ENCODE measurements at regions not wholly inside any gene's neighbourhood (a gene's known extent, or its start where the extent isn't known, plus 50 kb on each side); places are given as distances from the start of the nearest gene placed in this dataset.
A peak's percentile ranks its signal among the peaks of the same experiment; 100 is the strongest.

DNA sequence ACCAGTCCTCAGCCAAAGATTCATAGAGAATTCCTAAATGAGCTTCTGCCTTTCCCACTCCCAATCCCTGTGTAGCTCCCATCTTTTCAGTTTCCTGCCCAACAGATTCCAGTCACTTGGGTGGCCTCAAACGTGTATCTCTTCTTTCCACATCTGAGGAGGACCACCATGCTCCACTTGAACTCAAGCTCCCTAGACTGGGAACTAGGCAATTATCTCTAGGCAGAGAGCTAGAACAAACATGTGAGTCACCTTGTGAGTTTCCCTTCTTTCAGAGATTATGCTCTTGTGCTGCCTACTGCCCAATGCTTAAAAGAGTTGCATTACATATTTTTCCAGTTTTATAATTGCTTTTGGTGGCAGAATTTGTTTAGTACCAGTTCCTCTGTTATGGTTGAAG lies 178.0 kb downstream of the MDFIC start:
- no peak overlapping the region; the same call in 1 of the 2 replicates for H4K91ac ChIP-seq (ENCODE audit: insufficient read depth, low read depth, low read length)
- no peak overlapping the region for H3K4me3 ChIP-seq (ENCODE audit: insufficient read depth, low read depth, low read length)
- peak overlapping the region; percentile 44; the same call in 1 of the 2 replicates for H2BK20ac ChIP-seq (ENCODE audit: low read depth, low read length)
- H4K20me1 ChIP-seq (ENCODE audit: insufficient read depth, low read length), result no peaks in the 10 kb centered on the region
- H2AK5ac ChIP-seq (ENCODE audit: low read depth, low read length), result no peak overlapping the region; the same call in 1 of the 2 replicates
- TF ChIP-seq RFX5 (IDR thresholded peaks at IDR 0.05; ENCODE audit: low read depth, low read length) (no peak), ELK1 (IDR thresholded peaks at IDR 0.05; ENCODE audit: borderline replicate concordance, low read depth, low read length) (no peak), CHD1 (IDR thresholded peaks at IDR 0.05; ENCODE audit: low read depth, low read length) (no peak), SMC3 (IDR thresholded peaks at IDR 0.05; ENCODE audit: low read depth, low read length) (no peak), MAFK (IDR thresholded peaks at IDR 0.05; ENCODE audit: low read depth, low read length) (no peak), NFE2L2 (IDR thresholded peaks at IDR 0.05; ENCODE audit: low read depth, low read length) (no peak), MXI1 (IDR thresholded peaks at IDR 0.05; ENCODE audit: borderline replicate concordance, low read depth, low read length) (no peak), USF2 (IDR thresholded peaks at IDR 0.05; ENCODE audit: low read depth, low read length) (no peak), RAD21 (IDR thresholded peaks at IDR 0.05; ENCODE audit: low read length) (peak; percentile 20; the same call in 1 of the 2 replicates), POLR2A (IDR thresholded peaks at IDR 0.05; ENCODE audit: low read depth, low read length) (no peak), RCOR1 (IDR thresholded peaks at IDR 0.05; ENCODE audit: insufficient replicate concordance, low read length) (no peak), CEBPB (IDR thresholded peaks at IDR 0.05; ENCODE audit: low read depth, low read length) (no peak), MAZ (IDR thresholded peaks at IDR 0.05; ENCODE audit: borderline replicate concordance, low read depth, low read length) (no peak), BHLHE40 (IDR thresholded peaks at IDR 0.05; ENCODE audit: low read depth, low read length) (no peak), FOS (IDR thresholded peaks at IDR 0.05; ENCODE audit: low read depth, low read length) (peak; percentile 39; the same call in 1 of the 2 replicates), CTCF (conservative IDR thresholded peaks at IDR 0.05; ENCODE audit: low read depth, low read length) (0 out of 2 replicates have a peak, but pooled peaks have one; percentile 5)
- peaks cover 9% of the 10 kb centered on the region; the same call in 1 of the 2 replicates for H3K9me1 ChIP-seq (ENCODE audit: insufficient read depth, low read length)
- H3K79me1 ChIP-seq (ENCODE audit: low read depth in 1 of 2, low read length in 2 of 2), result no peaks in the 10 kb centered on the region
- BruUV-seq (replicated peaks), result no TSS peak
- no peaks in the 10 kb centered on the region for H3K36me3 ChIP-seq (ENCODE audit: control insufficient read depth, insufficient read depth, low read length)
- ChIA-PET POLR2A (ENCODE audit: unreplicated experiment) (no interaction called here), CTCF (no interaction called here)
- peak overlapping the region; percentile 58 for H2BK120ac ChIP-seq (ENCODE audit: low read depth, low read length)
- H3K4me1 ChIP-seq (ENCODE audit: control insufficient read depth, insufficient read depth, low read length), result peaks cover 8% of the 10 kb centered on the region
- dilution Hi-C loops (cut with HindIII; ENCODE audit: low sequenced_read_pairs, unreplicated experiment) (no loop called here), in situ Hi-C loops (cut with MboI; ENCODE audit: low sequenced_read_pairs) (no loop called here), intact Hi-C loops (cut with micrococcal nuclease) (no loop called here)
- DNase-seq (peak; percentile 85), ATAC-seq (ENCODE audit: low read depth) (peak; percentile 83)
- peak overlapping the region; percentile 45 for H2AFZ ChIP-seq (replicated peaks; ENCODE audit: low read length, poor library complexity)
- H3K27ac ChIP-seq (ENCODE audit: insufficient read depth, low read length), result no peak overlapping the region
- no peak overlapping the region for H3K9ac ChIP-seq (ENCODE audit: low read depth, low read length)
- WGBS, 2 experiments (ENCODE audit: extremely low coverage in 2 of 2, insufficient read length in 1 of 2), result 25% methylated on average over 1 of the region's 1 CpG; no CpG with 5 or more reads in 1 of the 2 experiments
- H3K27me3 ChIP-seq (ENCODE audit: control insufficient read depth, insufficient read depth, low read length), result no peaks in the 10 kb centered on the region
- H3K4ac ChIP-seq (ENCODE audit: low read depth, low read length), result peak overlapping the region; percentile 64
- H3K9me3 ChIP-seq (ENCODE audit: control insufficient read depth, insufficient read depth, low read length), result no peaks in the 10 kb centered on the region
- H2BK5ac ChIP-seq (ENCODE audit: low read depth, low read length, poor library complexity, severe bottlenecking), result no peak overlapping the region
- H3K14ac ChIP-seq (replicated peaks; ENCODE audit: low read depth, low read length), result peak overlapping the region; percentile 41; the same call in 1 of the 2 replicates
- no peak overlapping the region for H2BK15ac ChIP-seq (ENCODE audit: low read depth, low read length)
- H3K23ac ChIP-seq (ENCODE audit: low read depth, low read length), result no peak overlapping the region
- H3K4me2 ChIP-seq (ENCODE audit: low read depth, low read length), result no peak overlapping the region
- H3K18ac ChIP-seq (ENCODE audit: low read depth, low read length), result no peak overlapping the region
- H3K56ac ChIP-seq (ENCODE audit: extremely low read depth, insufficient read depth, low read length), result no peak overlapping the region
- H2AK9ac ChIP-seq (replicated peaks; ENCODE audit: low read depth, low read length, poor library complexity), result no peak overlapping the region
- H4K8ac ChIP-seq (ENCODE audit: low read depth in 2 of 2, low read length in 2 of 2), result no peak overlapping the region
- no peak overlapping the region for H4K5ac ChIP-seq (ENCODE audit: low read depth, low read length)
